H9 (cell line): ENCODE measurements at regions not wholly inside any gene's neighbourhood (a gene's known extent, or its start where the extent isn't known, plus 50 kb on each side); places are given as distances from the start of the nearest gene placed in this dataset.

ENCODE experiments used
- DNase-seq: peaks from one replicate; pipeline ENCODE4 v3.0.0-alpha.2; 2017
- H2AFZ ChIP-seq: one replicate; pipeline ENCODE4 v1.6.1; 2013; ENCODE audit warnings: mild to moderate bottlenecking, low read length, control low read depth, moderate library complexity
- H2AK5ac ChIP-seq: 2 replicates; pipeline ENCODE4 v1.6.1; 2013; ENCODE audit warnings: low read length, control low read depth, mixed read lengths; ENCODE audit not compliant: insufficient read length
- H2BK120ac ChIP-seq: one replicate; pipeline ENCODE4 v1.6.1; 2013; ENCODE audit warnings: low read depth, mild to moderate bottlenecking, low read length, control low read depth, inconsistent platforms; ENCODE audit not compliant: poor library complexity, severe bottlenecking
- H2BK12ac ChIP-seq: 2 replicates; pipeline ENCODE4 v1.6.1; 2013; ENCODE audit warnings: low read length, control low read depth, mixed read lengths, low read depth; ENCODE audit not compliant: insufficient read length
- H2BK15ac ChIP-seq: 2 replicates; pipeline ENCODE4 v1.6.1; 2013; ENCODE audit warnings: low read depth, low read length, control low read depth
- H2BK20ac ChIP-seq: one replicate; pipeline ENCODE4 v1.6.1; 2013; ENCODE audit warnings: low read depth, mild to moderate bottlenecking, low read length, control low read depth, inconsistent platforms; ENCODE audit not compliant: poor library complexity, severe bottlenecking
- H2BK5ac ChIP-seq: 2 replicates; pipeline ENCODE4 v1.6.1; 2013; ENCODE audit warnings: low read length, control low read depth, mixed read lengths; ENCODE audit not compliant: insufficient read length
- H3K14ac ChIP-seq: 2 replicates; pipeline ENCODE4 v1.6.1; 2013; ENCODE audit warnings: low read length, control low read depth; ENCODE audit not compliant: insufficient read depth
- H3K18ac ChIP-seq: 2 replicates; pipeline ENCODE4 v1.6.1; 2013; ENCODE audit warnings: low read depth, mild to moderate bottlenecking, mixed read lengths, low read length, control low read depth; ENCODE audit not compliant: insufficient read length
- H3K23ac ChIP-seq: 2 replicates; pipeline ENCODE4 v1.6.1; 2013; ENCODE audit warnings: low read length, control low read depth, mixed read lengths, low read depth; ENCODE audit not compliant: insufficient read length
- H3K23me2 ChIP-seq: 2 replicates; pipeline ENCODE4 v1.6.1; 2013; ENCODE audit warnings: low read depth, mild to moderate bottlenecking, mixed read lengths, low read length, control low read depth; ENCODE audit not compliant: insufficient read length, poor library complexity, severe bottlenecking
- H3K27ac ChIP-seq: 2 replicates; pipeline ENCODE4 v1.5.1; 2013; ENCODE audit warnings: low read length, control low read depth, mixed read lengths, low read depth; ENCODE audit not compliant: insufficient read length
- H3K27me3 ChIP-seq: 2 replicates; pipeline ENCODE4 v1.6.1; 2013; ENCODE audit warnings: low read length, control low read depth, inconsistent platforms; ENCODE audit not compliant: insufficient read depth
- H3K4ac ChIP-seq: 2 replicates; pipeline ENCODE4 v1.6.1; 2013; ENCODE audit warnings: low read depth, mild to moderate bottlenecking, control low read depth, inconsistent platforms, low read length, moderate library complexity
- H3K4me1 ChIP-seq: 2 replicates; pipeline ENCODE4 v1.6.1; 2013; ENCODE audit warnings: low read length, control low read depth, inconsistent platforms; ENCODE audit not compliant: insufficient read depth
- H3K4me2 ChIP-seq: 2 replicates; pipeline ENCODE4 v1.6.1; 2013; ENCODE audit warnings: low read length, control low read depth, mixed read lengths; ENCODE audit not compliant: insufficient read length, insufficient read depth
- H3K56ac ChIP-seq: 2 replicates; pipeline ENCODE4 v1.6.1; 2013; ENCODE audit warnings: low read depth, mild to moderate bottlenecking, mixed read lengths, low read length, control low read depth; ENCODE audit not compliant: insufficient read length
- H3K79me1 ChIP-seq: 2 replicates; pipeline ENCODE4 v1.6.1; 2013; ENCODE audit warnings: low read depth, mild to moderate bottlenecking, moderate library complexity, low read length, control low read depth, inconsistent platforms; ENCODE audit not compliant: insufficient read depth, poor library complexity, severe bottlenecking
- H3K79me2 ChIP-seq: 2 replicates; pipeline ENCODE4 v1.6.1; 2013; ENCODE audit warnings: low read length, control low read depth, inconsistent platforms; ENCODE audit not compliant: insufficient read depth
- H3K9ac ChIP-seq: 2 replicates; pipeline ENCODE4 v1.6.1; 2013; ENCODE audit warnings: low read length, control low read depth, mixed read lengths; ENCODE audit not compliant: insufficient read length; ENCODE audit errors: extremely low read depth
- H3K9me3 ChIP-seq: one replicate; pipeline ENCODE4 v1.6.1; 2013; ENCODE audit warnings: low read depth, low read length, inconsistent platforms; ENCODE audit not compliant: control insufficient read depth
- H3T11ph ChIP-seq: one replicate; pipeline ENCODE4 v1.6.1; 2013; ENCODE audit warnings: mild to moderate bottlenecking, low read length, control low read depth, inconsistent platforms
- H4K20me1 ChIP-seq: one replicate; pipeline ENCODE4 v1.6.1; 2013; ENCODE audit not compliant: control insufficient read depth, insufficient read length, insufficient read depth
- H4K5ac ChIP-seq: 2 replicates; pipeline ENCODE4 v1.6.1; 2013; ENCODE audit warnings: low read depth, mild to moderate bottlenecking, mixed read lengths, low read length, control low read depth; ENCODE audit not compliant: insufficient read length
- H4K8ac ChIP-seq: replicated peaks from 2 replicates; pipeline ENCODE4 v1.6.1; 2013; ENCODE audit warnings: low read length, control low read depth, mixed read lengths, low read depth; ENCODE audit not compliant: insufficient read length
- H4K91ac ChIP-seq: 2 replicates; pipeline ENCODE4 v1.6.1; 2013; ENCODE audit warnings: low read depth, mild to moderate bottlenecking, moderate library complexity, mixed read lengths, low read length, control low read depth; ENCODE audit not compliant: insufficient read length
- H3K27ac Mint-ChIP-seq, 3 experiments: 2 replicates in 2 of 3; 3 replicates in 1 of 3; pipeline ENCODE4 v1.8.0; 2020 to 2021; ENCODE audit warnings: mixed read lengths in 3 of 3, mild to moderate bottlenecking in 1 of 3, moderate library complexity in 1 of 3
- H3K27me3 Mint-ChIP-seq: 2 replicates; pipeline ENCODE4 v1.8.0; 2021; ENCODE audit warnings: low read depth, mild to moderate bottlenecking, moderate library complexity, mixed read lengths
- H3K36me3 Mint-ChIP-seq, 3 experiments: 2 replicates in 2 of 3; 3 replicates in 1 of 3; pipeline ENCODE4 v1.8.0; 2020 to 2021; ENCODE audit warnings: low read depth in 3 of 3, mixed read lengths in 3 of 3; ENCODE audit not compliant: insufficient read depth in 1 of 3
- H3K4me1 Mint-ChIP-seq, 2 experiments: 2 replicates each; pipeline ENCODE4 v1.8.0; 2020; ENCODE audit warnings: mixed read lengths in 2 of 2
- H3K4me3 Mint-ChIP-seq, 2 experiments: 2 replicates in 1 of 2; 3 replicates in 1 of 2; pipeline ENCODE4 v1.8.0; 2020 to 2021; ENCODE audit warnings: mild to moderate bottlenecking in 2 of 2, mixed read lengths in 2 of 2, moderate library complexity in 1 of 2
- H3K9me3 Mint-ChIP-seq, 2 experiments: 2 replicates in 1 of 2; 3 replicates in 1 of 2; pipeline ENCODE4 v1.8.0; 2020; ENCODE audit warnings: mild to moderate bottlenecking in 2 of 2, mixed read lengths in 2 of 2, moderate library complexity in 1 of 2
- CTCF ChIP-seq: fragments of 200-600 bp; sonication (generic); conservative IDR thresholded peaks from 3 replicates; pipeline ENCODE4 v1.8.0; 2021; ENCODE audit warnings: antibody characterized with exemption, mild to moderate bottlenecking
- WGBS: extraction: QIAGEN DNeasy Blood & Tissue Kit; methylation state at CpG from one replicate; pipeline ENCODE4 v1.1.7; 2013; ENCODE audit warnings: missing lambda C conversion rate, low lambda C conversion rate, mixed read lengths; ENCODE audit not compliant: insufficient read length; ENCODE audit errors: extremely low coverage; 5-methylcytosine and 5-hydroxymethylcytosine counted together

GRCh38 chrX:25548811-25549210, 533.0 kb upstream of the ARX start:
- Histone ChIP-seq H3K27me3 (no peaks in the 10 kb centered on the region), H4K20me1 (no peaks in the 10 kb centered on the region), H2BK12ac (no peak overlapping the region), H2BK15ac (no peak overlapping the region), H3K4ac (no peak overlapping the region), H3K79me2 (no peaks in the 10 kb centered on the region), H3K14ac (no peak overlapping the region), H3K27ac (no peak overlapping the region), H4K91ac (no peak overlapping the region), H2BK5ac (no peak overlapping the region), H3K79me1 (no peaks in the 10 kb centered on the region), H2BK120ac (no peak overlapping the region), H2AFZ (no peak overlapping the region), H2AK5ac (no peak overlapping the region), H3T11ph (no peak overlapping the region), H3K9ac (no peak overlapping the region), H3K18ac (no peak overlapping the region), H3K23me2 (no peaks in the 10 kb centered on the region), H3K9me3 (peaks cover 35% of the 10 kb centered on the region), H4K8ac (no peak overlapping the region), H2BK20ac (no peak overlapping the region), H3K56ac (no peak overlapping the region), H4K5ac (no peak overlapping the region), H3K23ac (no peak overlapping the region), H3K4me1 (no peaks in the 10 kb centered on the region), H3K4me2 (no peak overlapping the region)
- H3K4me1 Mint-ChIP-seq = peaks cover 0 to 4% of the 10 kb centered on the region in 2 experiments; a peak in 2 of 4 replicates
- H3K27me3 Mint-ChIP-seq = no peaks in the 10 kb centered on the region
- H3K9me3 Mint-ChIP-seq = peaks cover 47 to 62% of the 10 kb centered on the region in 2 experiments
- H3K27ac Mint-ChIP-seq = no peak overlapping the region
- no CpG with 5 or more reads among the region's 7 CpGs for WGBS
- H3K36me3 Mint-ChIP-seq = no peaks in the 10 kb centered on the region; a peak in 1 of 7 replicates
- no peak for TF ChIP-seq CTCF
- no peak for DNase-seq
- H3K4me3 Mint-ChIP-seq = no peak overlapping the region
